WTC11 (cell line): ENCODE measurements at regions not wholly inside any gene's neighbourhood (a gene's known extent, or its start where the extent isn't known, plus 50 kb on each side); places are given as distances from the start of the nearest gene placed in this dataset.

ENCODE experiments used
- ATAC-seq: fragments of 200-7000 bp; cut with Tn5 transposase; 2 replicates; pipeline ENCODE4 v1.10.0; 2021; ENCODE audit warnings: mild to moderate bottlenecking, moderate library complexity
- CTCF ChIA-PET: fragments of 300-600 bp; sonication (Branson Sonifier 250); formaldehyde crosslinking; loops from one replicate; lab custom pipeline; 2021; ENCODE audit warnings: antibody characterized with exemption; lab: Charles Lee
- POLR2A ChIA-PET: fragments of 350-600 bp; sonication (Branson Sonifier 250); formaldehyde crosslinking; loops from one replicate; lab custom pipeline; 2021; ENCODE audit warnings: antibody characterized with exemption; lab: Charles Lee
- DNase-seq: peaks from one replicate; pipeline ENCODE4 v3.0.0; 2021; ENCODE audit warnings: low spot score
- H3K27ac Mint-ChIP-seq: 2 replicates; pipeline ENCODE4 v1.8.0; 2021; ENCODE audit warnings: mixed read lengths
- H3K27me3 Mint-ChIP-seq: 2 replicates; pipeline ENCODE4 v1.8.0; 2021; ENCODE audit warnings: low read depth, mild to moderate bottlenecking, moderate library complexity, mixed read lengths
- H3K36me3 Mint-ChIP-seq: 2 replicates; pipeline ENCODE4 v1.8.0; 2021; ENCODE audit warnings: mixed read lengths
- H3K4me1 Mint-ChIP-seq: 2 replicates; pipeline ENCODE4 v1.8.0; 2022; ENCODE audit warnings: mixed read lengths
- H3K4me3 Mint-ChIP-seq: 2 replicates; pipeline ENCODE4 v1.8.0; 2021; ENCODE audit warnings: mild to moderate bottlenecking, moderate library complexity, mixed read lengths
- H3K9me3 Mint-ChIP-seq: 2 replicates; pipeline ENCODE4 v1.8.0; 2021; ENCODE audit warnings: mixed read lengths
- ETV6 ChIP-seq: sonication (generic); formaldehyde crosslinking; IDR thresholded peaks from 2 replicates; pipeline ENCODE4 v1.8.1; 2022; ENCODE audit warnings: mild to moderate bottlenecking, missing genetic modification reagents
- FOXP1 ChIP-seq: sonication (generic); formaldehyde crosslinking; IDR thresholded peaks from 2 replicates; pipeline ENCODE4 v1.8.0; 2022; ENCODE audit warnings: missing genetic modification reagents, mild to moderate bottlenecking, moderate library complexity, borderline replicate concordance
- JAZF1 ChIP-seq: fragments of 250-450 bp; sonication (Bioruptor Pico); IDR thresholded peaks from 2 replicates; pipeline ENCODE4 v1.9.0; 2021; ENCODE audit warnings: moderate library complexity, mild to moderate bottlenecking, inconsistent platforms
- MXD4 ChIP-seq: fragments of 250-450 bp; sonication (Bioruptor Pico); IDR thresholded peaks from 2 replicates; pipeline ENCODE4 v1.8.0; 2021; ENCODE audit warnings: mild to moderate bottlenecking, moderate library complexity, borderline replicate concordance
- RELA ChIP-seq: sonication (generic); formaldehyde crosslinking; IDR thresholded peaks from 2 replicates; pipeline ENCODE4 v1.8.1; 2022; ENCODE audit warnings: missing genetic modification reagents, mild to moderate bottlenecking, borderline replicate concordance
- SOX15 ChIP-seq: fragments of 250-450 bp; sonication (Bioruptor Pico); IDR thresholded peaks from 2 replicates; pipeline ENCODE4 v1.9.0; 2021; ENCODE audit warnings: mild to moderate bottlenecking
- TF ChIP-seq, protein P1 (sequence below): fragments of 250-450 bp; sonication (Bioruptor Pico); IDR thresholded peaks from 2 replicates; pipeline ENCODE4 v1.9.0; 2021; ENCODE audit warnings: mild to moderate bottlenecking, borderline replicate concordance
- TF ChIP-seq, protein P2 (sequence below): sonication (generic); formaldehyde crosslinking; IDR thresholded peaks from 2 replicates; pipeline ENCODE4 v1.8.0; 2022; ENCODE audit warnings: mild to moderate bottlenecking, missing genetic modification reagents
- TF ChIP-seq, protein P3 (sequence below): sonication (generic); formaldehyde crosslinking; IDR thresholded peaks from 2 replicates; pipeline ENCODE4 v1.8.0; 2023; ENCODE audit warnings: missing genetic modification reagents
- TF ChIP-seq, protein P4 (sequence below): sonication (generic); formaldehyde crosslinking; conservative IDR thresholded peaks from 2 replicates; pipeline ENCODE4 v1.8.1; 2023; ENCODE audit warnings: mild to moderate bottlenecking, low read depth, missing genetic modification reagents, moderate library complexity

DNA sequence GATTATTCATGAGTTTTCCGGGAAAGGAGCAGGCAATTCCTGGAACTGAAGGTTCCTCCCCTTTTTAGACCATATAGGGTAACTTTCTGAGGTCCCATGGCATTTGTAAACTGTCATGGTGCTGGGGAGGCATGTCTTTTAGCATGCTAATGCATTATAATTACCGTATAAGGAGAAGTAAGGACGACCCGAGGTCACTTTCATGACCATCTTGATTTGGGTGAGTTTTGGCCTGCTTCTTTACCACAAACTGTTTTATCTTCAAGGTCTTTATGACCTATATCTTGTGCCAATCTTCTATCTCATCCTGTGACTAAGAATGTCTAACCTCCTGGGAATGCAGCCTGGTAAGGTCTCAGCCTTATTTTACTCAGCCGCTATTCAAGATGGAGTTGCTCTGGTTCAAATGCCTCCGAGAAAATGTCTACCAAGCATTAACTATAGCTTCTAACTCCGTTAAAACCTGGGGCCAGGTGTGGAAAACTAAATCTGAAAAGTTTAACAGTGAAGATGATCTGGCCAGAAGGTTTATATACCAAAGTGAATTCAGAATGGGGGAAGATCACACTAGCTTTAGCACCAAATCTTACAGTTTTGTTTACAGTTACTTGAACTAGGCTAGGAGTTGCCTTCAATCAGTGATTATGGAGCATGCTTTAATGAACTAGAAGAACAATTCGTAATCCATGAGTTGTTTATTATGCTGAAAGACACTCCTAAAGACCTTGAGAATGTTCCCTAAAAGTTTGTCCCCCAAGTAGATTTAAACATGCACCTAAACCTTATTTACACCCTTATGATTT, 80.0 kb upstream of the TOP1 start (continued):
- no peak for TF ChIP-seq FOXP1 (CRISPR knock-in tag)

DNA sequence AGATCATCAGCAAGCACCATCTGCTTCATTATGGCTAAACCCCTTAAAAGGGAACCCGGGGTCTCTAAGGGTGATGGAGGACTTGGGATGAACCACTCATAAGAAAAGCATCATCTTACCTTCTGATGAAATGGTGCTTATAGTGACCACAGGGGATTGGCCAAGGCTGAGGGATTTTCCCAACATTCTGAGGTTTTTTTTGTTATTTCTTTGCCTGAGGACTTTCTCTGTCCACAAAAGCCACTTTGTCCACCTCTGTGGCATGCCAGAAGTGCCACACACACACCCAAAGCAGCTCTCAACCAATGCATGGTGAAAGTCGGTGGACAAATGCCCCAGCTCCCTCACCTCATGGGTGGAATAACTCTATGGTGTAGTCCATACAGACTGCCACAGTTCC, 79.3 kb upstream of the TOP1 start:
- no peak for DNase-seq
- H3K27ac Mint-ChIP-seq: no peak overlapping the region
- no peak overlapping the region for H3K4me3 Mint-ChIP-seq
- H3K36me3 Mint-ChIP-seq: no peaks in the 10 kb centered on the region; the same call in none of the 2 replicates
- CTCF ChIA-PET: interaction anchor here (0.6 to 1.3 kb wide), 3 partner anchors 14 to 1915 kb away, joined by 3 to 4 read pairs (median 3); no protein-coding TSS in a partner anchor
- ATAC-seq: no peak
- POLR2A ChIA-PET: no interaction called here
- peaks cover 20% of the 10 kb centered on the region for H3K4me1 Mint-ChIP-seq
- H3K9me3 Mint-ChIP-seq: peaks cover 10% of the 10 kb centered on the region
- H3K27me3 Mint-ChIP-seq: peaks cover 6% of the 10 kb centered on the region
- TF ChIP-seq, protein P1, sequence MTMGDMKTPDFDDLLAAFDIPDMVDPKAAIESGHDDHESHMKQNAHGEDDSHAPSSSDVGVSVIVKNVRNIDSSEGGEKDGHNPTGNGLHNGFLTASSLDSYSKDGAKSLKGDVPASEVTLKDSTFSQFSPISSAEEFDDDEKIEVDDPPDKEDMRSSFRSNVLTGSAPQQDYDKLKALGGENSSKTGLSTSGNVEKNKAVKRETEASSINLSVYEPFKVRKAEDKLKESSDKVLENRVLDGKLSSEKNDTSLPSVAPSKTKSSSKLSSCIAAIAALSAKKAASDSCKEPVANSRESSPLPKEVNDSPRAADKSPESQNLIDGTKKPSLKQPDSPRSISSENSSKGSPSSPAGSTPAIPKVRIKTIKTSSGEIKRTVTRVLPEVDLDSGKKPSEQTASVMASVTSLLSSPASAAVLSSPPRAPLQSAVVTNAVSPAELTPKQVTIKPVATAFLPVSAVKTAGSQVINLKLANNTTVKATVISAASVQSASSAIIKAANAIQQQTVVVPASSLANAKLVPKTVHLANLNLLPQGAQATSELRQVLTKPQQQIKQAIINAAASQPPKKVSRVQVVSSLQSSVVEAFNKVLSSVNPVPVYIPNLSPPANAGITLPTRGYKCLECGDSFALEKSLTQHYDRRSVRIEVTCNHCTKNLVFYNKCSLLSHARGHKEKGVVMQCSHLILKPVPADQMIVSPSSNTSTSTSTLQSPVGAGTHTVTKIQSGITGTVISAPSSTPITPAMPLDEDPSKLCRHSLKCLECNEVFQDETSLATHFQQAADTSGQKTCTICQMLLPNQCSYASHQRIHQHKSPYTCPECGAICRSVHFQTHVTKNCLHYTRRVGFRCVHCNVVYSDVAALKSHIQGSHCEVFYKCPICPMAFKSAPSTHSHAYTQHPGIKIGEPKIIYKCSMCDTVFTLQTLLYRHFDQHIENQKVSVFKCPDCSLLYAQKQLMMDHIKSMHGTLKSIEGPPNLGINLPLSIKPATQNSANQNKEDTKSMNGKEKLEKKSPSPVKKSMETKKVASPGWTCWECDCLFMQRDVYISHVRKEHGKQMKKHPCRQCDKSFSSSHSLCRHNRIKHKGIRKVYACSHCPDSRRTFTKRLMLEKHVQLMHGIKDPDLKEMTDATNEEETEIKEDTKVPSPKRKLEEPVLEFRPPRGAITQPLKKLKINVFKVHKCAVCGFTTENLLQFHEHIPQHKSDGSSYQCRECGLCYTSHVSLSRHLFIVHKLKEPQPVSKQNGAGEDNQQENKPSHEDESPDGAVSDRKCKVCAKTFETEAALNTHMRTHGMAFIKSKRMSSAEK (CRISPR knock-in tag): no peak
- TF ChIP-seq, protein P2, sequence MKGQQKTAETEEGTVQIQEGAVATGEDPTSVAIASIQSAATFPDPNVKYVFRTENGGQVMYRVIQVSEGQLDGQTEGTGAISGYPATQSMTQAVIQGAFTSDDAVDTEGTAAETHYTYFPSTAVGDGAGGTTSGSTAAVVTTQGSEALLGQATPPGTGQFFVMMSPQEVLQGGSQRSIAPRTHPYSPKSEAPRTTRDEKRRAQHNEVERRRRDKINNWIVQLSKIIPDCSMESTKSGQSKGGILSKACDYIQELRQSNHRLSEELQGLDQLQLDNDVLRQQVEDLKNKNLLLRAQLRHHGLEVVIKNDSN (CRISPR knock-in tag): no peak
- TF ChIP-seq MXD4: no peak
- TF ChIP-seq, protein P3, sequence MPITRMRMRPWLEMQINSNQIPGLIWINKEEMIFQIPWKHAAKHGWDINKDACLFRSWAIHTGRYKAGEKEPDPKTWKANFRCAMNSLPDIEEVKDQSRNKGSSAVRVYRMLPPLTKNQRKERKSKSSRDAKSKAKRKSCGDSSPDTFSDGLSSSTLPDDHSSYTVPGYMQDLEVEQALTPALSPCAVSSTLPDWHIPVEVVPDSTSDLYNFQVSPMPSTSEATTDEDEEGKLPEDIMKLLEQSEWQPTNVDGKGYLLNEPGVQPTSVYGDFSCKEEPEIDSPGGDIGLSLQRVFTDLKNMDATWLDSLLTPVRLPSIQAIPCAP (CRISPR knock-in tag): no peak
- TF ChIP-seq RELA (CRISPR knock-in tag): no peak

DNA sequence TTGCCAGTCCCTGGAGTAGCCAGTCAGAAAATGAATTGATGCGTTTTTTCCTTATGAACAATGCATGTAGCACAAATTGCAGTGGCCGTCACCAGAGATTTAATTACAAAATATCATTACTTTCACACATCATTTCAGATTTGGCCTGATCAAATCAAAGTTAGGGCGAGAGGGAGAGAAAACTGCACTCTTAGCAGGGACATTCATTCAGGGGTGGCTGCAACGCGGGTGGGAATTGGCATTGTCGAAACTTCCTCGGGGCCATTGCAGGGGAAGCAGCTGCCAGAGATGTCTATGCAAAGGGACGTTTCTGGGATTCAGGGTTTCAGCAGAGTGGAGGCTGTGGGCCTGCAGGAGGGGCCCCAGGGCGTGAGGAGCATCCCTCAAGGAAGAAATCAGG, 76.5 kb upstream of the TOP1 start:
- H3K27me3 Mint-ChIP-seq: no peaks in the 10 kb centered on the region
- H3K36me3 Mint-ChIP-seq: no peaks in the 10 kb centered on the region; the same call in none of the 2 replicates
- H3K27ac Mint-ChIP-seq: no peak overlapping the region
- DNase-seq (no peak), ATAC-seq (peak; percentile 20; the same call in 1 of the 2 replicates)
- TF ChIP-seq SOX15 (CRISPR knock-in tag) (no peak), ETV6 (CRISPR knock-in tag) (no peak), JAZF1 (no peak)
- TF ChIP-seq, protein P4, sequence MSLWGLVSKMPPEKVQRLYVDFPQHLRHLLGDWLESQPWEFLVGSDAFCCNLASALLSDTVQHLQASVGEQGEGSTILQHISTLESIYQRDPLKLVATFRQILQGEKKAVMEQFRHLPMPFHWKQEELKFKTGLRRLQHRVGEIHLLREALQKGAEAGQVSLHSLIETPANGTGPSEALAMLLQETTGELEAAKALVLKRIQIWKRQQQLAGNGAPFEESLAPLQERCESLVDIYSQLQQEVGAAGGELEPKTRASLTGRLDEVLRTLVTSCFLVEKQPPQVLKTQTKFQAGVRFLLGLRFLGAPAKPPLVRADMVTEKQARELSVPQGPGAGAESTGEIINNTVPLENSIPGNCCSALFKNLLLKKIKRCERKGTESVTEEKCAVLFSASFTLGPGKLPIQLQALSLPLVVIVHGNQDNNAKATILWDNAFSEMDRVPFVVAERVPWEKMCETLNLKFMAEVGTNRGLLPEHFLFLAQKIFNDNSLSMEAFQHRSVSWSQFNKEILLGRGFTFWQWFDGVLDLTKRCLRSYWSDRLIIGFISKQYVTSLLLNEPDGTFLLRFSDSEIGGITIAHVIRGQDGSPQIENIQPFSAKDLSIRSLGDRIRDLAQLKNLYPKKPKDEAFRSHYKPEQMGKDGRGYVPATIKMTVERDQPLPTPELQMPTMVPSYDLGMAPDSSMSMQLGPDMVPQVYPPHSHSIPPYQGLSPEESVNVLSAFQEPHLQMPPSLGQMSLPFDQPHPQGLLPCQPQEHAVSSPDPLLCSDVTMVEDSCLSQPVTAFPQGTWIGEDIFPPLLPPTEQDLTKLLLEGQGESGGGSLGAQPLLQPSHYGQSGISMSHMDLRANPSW (CRISPR knock-in tag): no peak
- H3K9me3 Mint-ChIP-seq: peaks cover 13% of the 10 kb centered on the region
- ChIA-PET POLR2A (no interaction called here), CTCF (interaction anchor here (0.6 to 3.2 kb wide), 4 partner anchors 11 to 211 kb away, joined by 3 to 28 read pairs (median 11); no protein-coding TSS in a partner anchor)
- no peak overlapping the region for H3K4me3 Mint-ChIP-seq
- H3K4me1 Mint-ChIP-seq: peaks cover 5% of the 10 kb centered on the region
